ENCODE measurements at regions not wholly inside any gene's neighbourhood (a gene's known extent, or its start where the extent isn't known, plus 50 kb on each side); places are given as distances from the start of the nearest gene placed in this dataset.

- no peak for TF ChIP-seq ZNF687 (CRISPR knock-in tag; IDR thresholded peaks at IDR 0.05)
- TF ChIP-seq PAWR (CRISPR knock-in tag; IDR thresholded peaks at IDR 0.05; ENCODE audit: borderline replicate concordance): no peak
Measured at GRCh38 chr5:125321654-125322053, 575.2 kb upstream of the ZNF608 start (continued).

- DNase-seq (ENCODE audit: low spot score) (no peak), FAIRE-seq (no peak), ATAC-seq (no peak)
- H3K79me2 ChIP-seq (ENCODE audit: insufficient read depth, low read length): no peaks in the 10 kb centered on the region
- no peak overlapping the region for H2AFZ ChIP-seq (ENCODE audit: low read length)
- no peaks in the 10 kb centered on the region for H4K20me1 ChIP-seq (ENCODE audit: insufficient read depth, low read length)
- ChIA-PET POLR2A (no interaction called here), CTCF (ENCODE audit: low intra/inter-chr PET ratio, low total read pairs) (no interaction called here)
- H3K9me3 ChIP-seq (ENCODE audit: low read length): no peaks in the 10 kb centered on the region
- H3K9ac ChIP-seq (ENCODE audit: insufficient read depth, low read depth, low read length): no peak overlapping the region
- H3K4me3 ChIP-seq (replicated peaks in 1 of 3; ENCODE audit: insufficient read depth in 1 of 3, low read depth in 2 of 3, low read length in 3 of 3): no peak overlapping the region
- H3K4me2 ChIP-seq (ENCODE audit: low read depth, low read length): no peak overlapping the region
- H3K36me3 ChIP-seq (replicated peaks in 1 of 2; ENCODE audit: control insufficient read depth in 1 of 2, insufficient read depth in 2 of 2, low read length in 2 of 2): no peaks in the 10 kb centered on the region
- no TSS peak for BruUV-seq (replicated peaks)
- no peaks in the 10 kb centered on the region for H3K4me1 ChIP-seq (ENCODE audit: insufficient read depth, low read length)
- in situ Hi-C loops (cut with HindIII; ENCODE audit: extremely low pct_ligation_motif_present, low pct_unique_long_range_greater_than_20kb): no loop called here
- 0% methylated on average over 2 of the region's 2 CpGs for WGBS (ENCODE audit: low lambda C conversion rate)
- no peak overlapping the region for H3K27ac ChIP-seq (ENCODE audit: extremely low read length, insufficient read depth, low read length)
- intact Hi-C loops (cut with micrococcal nuclease; ENCODE audit: unreplicated experiment): no loop called here
- no peaks in the 10 kb centered on the region for H3K27me3 ChIP-seq (ENCODE audit: control insufficient read depth in 1 of 2, insufficient read depth in 2 of 2, low read length in 2 of 2)
- TF ChIP-seq ZNF484 (CRISPR knock-in tag; IDR thresholded peaks at IDR 0.05; ENCODE audit: borderline replicate concordance, low read depth): no peak
- TF ChIP-seq FOXK2 (IDR thresholded peaks at IDR 0.05): no peak
- TF ChIP-seq ZBTB4 (CRISPR knock-in tag; IDR thresholded peaks at IDR 0.05; ENCODE audit: borderline replicate concordance): no peak
- no peak for TF ChIP-seq TBX2 (CRISPR knock-in tag; IDR thresholded peaks at IDR 0.05; ENCODE audit: borderline replicate concordance)
- no peak for TF ChIP-seq MAF1 (CRISPR knock-in tag; IDR thresholded peaks at IDR 0.05; ENCODE audit: borderline replicate concordance)
- no peak for TF ChIP-seq ZBTB21 (CRISPR knock-in tag; IDR thresholded peaks at IDR 0.05)
- no peak for TF ChIP-seq TFDP1 (CRISPR knock-in tag; IDR thresholded peaks at IDR 0.05; ENCODE audit: borderline replicate concordance)
- TF ChIP-seq ZNF263 (CRISPR knock-in tag; IDR thresholded peaks at IDR 0.05): no peak
- no peak for TF ChIP-seq GATA4 (IDR thresholded peaks at IDR 0.05; ENCODE audit: borderline replicate concordance, low read depth)
- TF ChIP-seq TBP (CRISPR knock-in tag; IDR thresholded peaks at IDR 0.05): no peak
- TF ChIP-seq RFXAP (CRISPR knock-in tag; IDR thresholded peaks at IDR 0.05; ENCODE audit: borderline replicate concordance): no peak
- TF ChIP-seq ZNF317 (CRISPR knock-in tag; IDR thresholded peaks at IDR 0.05): no peak
- TF ChIP-seq ZNF496 (CRISPR knock-in tag; IDR thresholded peaks at IDR 0.05; ENCODE audit: insufficient replicate concordance): no peak
Measured at GRCh38 chr5:125323613-125324012, 577.2 kb upstream of the ZNF608 start.

Data from HepG2 (cell line).